ENCODE measurements at regions not wholly inside any gene's neighbourhood (a gene's known extent, or its start where the extent isn't known, plus 50 kb on each side); places are given as distances from the start of the nearest gene placed in this dataset.

GRCh38 chr4:59058543-59058942 is 1948.4 kb upstream of the IGFBP7 start:
- TF ChIP-seq CTCF (conservative IDR thresholded peaks at IDR 0.05; ENCODE audit: low read depth in 2 of 2): no peak
- TF ChIP-seq POLR2AphosphoS5 (IDR thresholded peaks at IDR 0.05; ENCODE audit: low read depth): no peak
- no peak for TF ChIP-seq ZNF114 (CRISPR knock-in tag; IDR thresholded peaks at IDR 0.05)
- no peak for TF ChIP-seq EZH2 (IDR thresholded peaks at IDR 0.05; ENCODE audit: low read depth, unreplicated experiment)
- no peak for TF ChIP-seq JUNB (IDR thresholded peaks at IDR 0.05; ENCODE audit: unreplicated experiment)
- TF ChIP-seq NANOG (IDR thresholded peaks at IDR 0.05; ENCODE audit: borderline replicate concordance): no peak
- TF ChIP-seq REST (IDR thresholded peaks at IDR 0.05; ENCODE audit: unreplicated experiment): no peak
- TF ChIP-seq EZH2phosphoT487 (IDR thresholded peaks at IDR 0.05; ENCODE audit: unreplicated experiment): no peak
- no peak for TF ChIP-seq ZNF331 (CRISPR knock-in tag; IDR thresholded peaks at IDR 0.05; ENCODE audit: low read depth)
- no peak for TF ChIP-seq STAT1 (IDR thresholded peaks at IDR 0.05; ENCODE audit: unreplicated experiment)
- TF ChIP-seq CREB1 (CRISPR knock-in tag; IDR thresholded peaks at IDR 0.05; ENCODE audit: low read depth): no peak
